GM18870 (cell line): ENCODE measurements at regions not wholly inside any gene's neighbourhood (a gene's known extent, or its start where the extent isn't known, plus 50 kb on each side); places are given as distances from the start of the nearest gene placed in this dataset.

ENCODE experiments used
- ATAC-seq: cut with Tn5 transposase; IDR thresholded peaks from one replicate; pipeline ENCODE4 v1.9.1; 2021; ENCODE audit warnings: moderate library complexity; ENCODE audit not compliant: unreplicated experiment

GRCh38 chr7:46649876-46650275, 728.8 kb upstream of the IGFBP3 start:
- no peak for ATAC-seq

GRCh38 chr7:46637793-46638735, 717.0 kb upstream of the IGFBP3 start:
- no peak for ATAC-seq

- ATAC-seq, result no peak
These were observed 715.0 kb upstream of the IGFBP3 start for GRCh38 chr7:46636022-46636421.

GRCh38 chr7:46633630-46634240, 712.7 kb upstream of the IGFBP3 start:
- ATAC-seq, result no peak

- ATAC-seq, result no peak
These were observed 712.1 kb upstream of the IGFBP3 start for GRCh38 chr7:46633200-46633599.

GRCh38 chr7:46630031-46630430, 709.0 kb upstream of the IGFBP3 start:
- no peak for ATAC-seq

GRCh38 chr7:46628389-46628788, 707.3 kb upstream of the IGFBP3 start:
- no peak for ATAC-seq

- ATAC-seq, result no peak
These were observed 705.7 kb upstream of the IGFBP3 start for GRCh38 chr7:46626691-46627310.

GRCh38 chr7:46626261-46626660, 705.2 kb upstream of the IGFBP3 start:
- no peak for ATAC-seq

GRCh38 chr7:46625032-46625431, 704.0 kb upstream of the IGFBP3 start:
- ATAC-seq, result no peak

GRCh38 chr7:46622251-46622650, 701.2 kb upstream of the IGFBP3 start:
- ATAC-seq, result no peak

GRCh38 chr7:46619723-46620310, 698.7 kb upstream of the IGFBP3 start:
- no peak for ATAC-seq

- ATAC-seq, result no peak
These were observed 695.6 kb upstream of the IGFBP3 start for GRCh38 chr7:46616636-46617035.

- ATAC-seq, result no peak
These were observed 692.5 kb upstream of the IGFBP3 start for GRCh38 chr7:46613551-46613950.

- no peak for ATAC-seq
These were observed 692.0 kb upstream of the IGFBP3 start for GRCh38 chr7:46613116-46613515.

- ATAC-seq, result no peak
These were observed 690.4 kb upstream of the IGFBP3 start for GRCh38 chr7:46611508-46611907.

GRCh38 chr7:46610746-46611145, 689.7 kb upstream of the IGFBP3 start:
- no peak for ATAC-seq

GRCh38 chr7:46607176-46607575, 686.1 kb upstream of the IGFBP3 start:
- no peak for ATAC-seq

GRCh38 chr7:46606761-46607160, 685.7 kb upstream of the IGFBP3 start:
- ATAC-seq, result no peak

GRCh38 chr7:46604241-46604661, 683.2 kb upstream of the IGFBP3 start:
- no peak for ATAC-seq

GRCh38 chr7:46603780-46604179, 682.7 kb upstream of the IGFBP3 start:
- no peak for ATAC-seq
